ENCODE measurements at regions not wholly inside any gene's neighbourhood (a gene's known extent, or its start where the extent isn't known, plus 50 kb on each side); places are given as distances from the start of the nearest gene placed in this dataset.

- TF ChIP-seq POLR2A (IDR thresholded peaks at IDR 0.05) (no peak), CTCF (IDR thresholded peaks at IDR 0.05) (no peak)
Observed at GRCh38 chr12:28793581-28794151, 355.4 kb upstream of the FAR2 start.

Data from right lobe of liver (tissue), 4 donors.